C4-2B (cell line): ENCODE measurements at regions not wholly inside any gene's neighbourhood (a gene's known extent, or its start where the extent isn't known, plus 50 kb on each side); places are given as distances from the start of the nearest gene placed in this dataset.

Experiments
- CTCF ChIP-seq: fragments of 450-650 bp; conservative IDR thresholded peaks from 2 replicates; pipeline ENCODE4 v1.5.1; 2017; ENCODE audit warnings: mild to moderate bottlenecking
- ZFX ChIP-seq: fragments of 450-650 bp; IDR thresholded peaks from 2 replicates; pipeline ENCODE4 v1.6.1; 2017

- TF ChIP-seq CTCF = no peak
- no peak for TF ChIP-seq ZFX
Measured at GRCh38 chr13:73983109-73983508, 151.1 kb downstream of the KLF12 start.
